HL-60 (cell line): ENCODE measurements at regions not wholly inside any gene's neighbourhood (a gene's known extent, or its start where the extent isn't known, plus 50 kb on each side); places are given as distances from the start of the nearest gene placed in this dataset.

ENCODE experiments used
- CTCF ChIP-seq: IDR thresholded peaks from one replicate; pipeline ENCODE4 v1.5.1; 2011; ENCODE audit warnings: low read length, control low read depth, inconsistent platforms; ENCODE audit not compliant: insufficient read depth
- POLR2AphosphoS5 ChIP-seq: IDR thresholded peaks from 2 replicates; pipeline ENCODE4 v1.6.1; 2012; ENCODE audit warnings: low read depth
- SPI1 ChIP-seq: IDR thresholded peaks from 2 replicates; pipeline ENCODE4 v1.6.1; 2012; ENCODE audit warnings: low read depth, mild to moderate bottlenecking, borderline replicate concordance
- TF ChIP-seq, protein P1 (sequence below): IDR thresholded peaks from 2 replicates; pipeline ENCODE4 v1.6.1; 2012; ENCODE audit warnings: low read depth; ENCODE audit not compliant: insufficient replicate concordance

- TF ChIP-seq CTCF (no peak), POLR2AphosphoS5 (no peak), SPI1 (no peak)
- TF ChIP-seq, protein P1, sequence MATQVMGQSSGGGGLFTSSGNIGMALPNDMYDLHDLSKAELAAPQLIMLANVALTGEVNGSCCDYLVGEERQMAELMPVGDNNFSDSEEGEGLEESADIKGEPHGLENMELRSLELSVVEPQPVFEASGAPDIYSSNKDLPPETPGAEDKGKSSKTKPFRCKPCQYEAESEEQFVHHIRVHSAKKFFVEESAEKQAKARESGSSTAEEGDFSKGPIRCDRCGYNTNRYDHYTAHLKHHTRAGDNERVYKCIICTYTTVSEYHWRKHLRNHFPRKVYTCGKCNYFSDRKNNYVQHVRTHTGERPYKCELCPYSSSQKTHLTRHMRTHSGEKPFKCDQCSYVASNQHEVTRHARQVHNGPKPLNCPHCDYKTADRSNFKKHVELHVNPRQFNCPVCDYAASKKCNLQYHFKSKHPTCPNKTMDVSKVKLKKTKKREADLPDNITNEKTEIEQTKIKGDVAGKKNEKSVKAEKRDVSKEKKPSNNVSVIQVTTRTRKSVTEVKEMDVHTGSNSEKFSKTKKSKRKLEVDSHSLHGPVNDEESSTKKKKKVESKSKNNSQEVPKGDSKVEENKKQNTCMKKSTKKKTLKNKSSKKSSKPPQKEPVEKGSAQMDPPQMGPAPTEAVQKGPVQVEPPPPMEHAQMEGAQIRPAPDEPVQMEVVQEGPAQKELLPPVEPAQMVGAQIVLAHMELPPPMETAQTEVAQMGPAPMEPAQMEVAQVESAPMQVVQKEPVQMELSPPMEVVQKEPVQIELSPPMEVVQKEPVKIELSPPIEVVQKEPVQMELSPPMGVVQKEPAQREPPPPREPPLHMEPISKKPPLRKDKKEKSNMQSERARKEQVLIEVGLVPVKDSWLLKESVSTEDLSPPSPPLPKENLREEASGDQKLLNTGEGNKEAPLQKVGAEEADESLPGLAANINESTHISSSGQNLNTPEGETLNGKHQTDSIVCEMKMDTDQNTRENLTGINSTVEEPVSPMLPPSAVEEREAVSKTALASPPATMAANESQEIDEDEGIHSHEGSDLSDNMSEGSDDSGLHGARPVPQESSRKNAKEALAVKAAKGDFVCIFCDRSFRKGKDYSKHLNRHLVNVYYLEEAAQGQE = no peak
Measured at GRCh38 chr4:16290681-16291420, 64.6 kb upstream of the TAPT1 start.
